Fibroblast of skin of left biceps (primary cell): ENCODE measurements at regions not wholly inside any gene's neighbourhood (a gene's known extent, or its start where the extent isn't known, plus 50 kb on each side); places are given as distances from the start of the nearest gene placed in this dataset.
"Not testable (repeated sequence)": the region's sequence is repeated elsewhere in the genome, so short reads cannot be mapped to it uniquely, and the experiment has no call there.

Source experiments
- DNase-seq, 2 experiments: peaks; one replicate each; pipeline ENCODE4 v3.0.0-alpha.2; 2013; ENCODE audit warnings: low read depth in 2 of 2

GRCh38 chr2:111251711-111252110 lies 131.0 kb downstream of the BCL2L11 start:
- no peak for DNase-seq

- no peak for DNase-seq
Measured at GRCh38 chr2:111252436-111252835, 131.7 kb downstream of the BCL2L11 start.

- not testable (repeated sequence) for DNase-seq
Measured at GRCh38 chr2:111254916-111255315, 134.2 kb downstream of the BCL2L11 start.

- not testable (repeated sequence) for DNase-seq
Measured at GRCh38 chr2:111256628-111257027, 135.9 kb downstream of the BCL2L11 start.

- DNase-seq: not testable (repeated sequence)
Measured at GRCh38 chr2:111257607-111258006, 136.9 kb downstream of the BCL2L11 start.

- not testable (repeated sequence) for DNase-seq
Measured at GRCh38 chr2:111258318-111258717, 137.6 kb downstream of the BCL2L11 start.

GRCh38 chr2:111262627-111263379 lies 142.1 kb downstream of the BCL2L11 start:
- DNase-seq: not testable (repeated sequence)

- DNase-seq: not testable (repeated sequence)
Measured at GRCh38 chr2:111263380-111264017, 142.8 kb downstream of the BCL2L11 start.

- not testable (repeated sequence) for DNase-seq
Measured at GRCh38 chr2:111264956-111265355, 144.2 kb downstream of the BCL2L11 start.

GRCh38 chr2:111266556-111266955 lies 145.8 kb downstream of the BCL2L11 start:
- not testable (repeated sequence) for DNase-seq

GRCh38 chr2:111267038-111267437 lies 146.3 kb downstream of the BCL2L11 start:
- not testable (repeated sequence) for DNase-seq

- DNase-seq: not testable (repeated sequence)
Measured at GRCh38 chr2:111269761-111270323, 149.1 kb downstream of the BCL2L11 start.

- not testable (repeated sequence) for DNase-seq
Measured at GRCh38 chr2:111270569-111270968, 149.9 kb downstream of the BCL2L11 start.

GRCh38 chr2:111271647-111272304 lies 151.1 kb downstream of the BCL2L11 start:
- not testable (repeated sequence) for DNase-seq

- DNase-seq: not testable (repeated sequence)
Measured at GRCh38 chr2:111273007-111273406, 152.3 kb downstream of the BCL2L11 start.

- not testable (repeated sequence) for DNase-seq
Measured at GRCh38 chr2:111275047-111275853, 154.5 kb downstream of the BCL2L11 start.

GRCh38 chr2:111275854-111276171 lies 155.1 kb downstream of the BCL2L11 start:
- not testable (repeated sequence) for DNase-seq

GRCh38 chr2:111278133-111278532 lies 157.4 kb downstream of the BCL2L11 start:
- not testable (repeated sequence) for DNase-seq

GRCh38 chr2:111280709-111281286 lies 160.1 kb downstream of the BCL2L11 start:
- DNase-seq: not testable (repeated sequence)

GRCh38 chr2:111282162-111282561 lies 161.4 kb downstream of the BCL2L11 start:
- not testable (repeated sequence) for DNase-seq
